OCI-LY1 (cell line): ENCODE measurements at regions not wholly inside any gene's neighbourhood (a gene's known extent, or its start where the extent isn't known, plus 50 kb on each side); places are given as distances from the start of the nearest gene placed in this dataset.

Experiments
- EZH2 ChIP-seq: fragments of 200-600 bp; sonication (generic), shearing (Covaris generic); IDR thresholded peaks from 2 replicates; pipeline ENCODE4 v1.8.0; 2017; ENCODE audit warnings: borderline replicate concordance, mixed run types, mild to moderate bottlenecking, antibody characterized with exemption, low read length, moderate library complexity, mixed read lengths
- TF ChIP-seq, protein P1 (sequence below): fragments of 200-600 bp; sonication (generic), shearing (Covaris generic); IDR thresholded peaks from 2 replicates; pipeline ENCODE4 v1.5.1; 2017; ENCODE audit warnings: mild to moderate bottlenecking, antibody characterized with exemption, low read length, moderate library complexity, mixed read lengths

DNA sequence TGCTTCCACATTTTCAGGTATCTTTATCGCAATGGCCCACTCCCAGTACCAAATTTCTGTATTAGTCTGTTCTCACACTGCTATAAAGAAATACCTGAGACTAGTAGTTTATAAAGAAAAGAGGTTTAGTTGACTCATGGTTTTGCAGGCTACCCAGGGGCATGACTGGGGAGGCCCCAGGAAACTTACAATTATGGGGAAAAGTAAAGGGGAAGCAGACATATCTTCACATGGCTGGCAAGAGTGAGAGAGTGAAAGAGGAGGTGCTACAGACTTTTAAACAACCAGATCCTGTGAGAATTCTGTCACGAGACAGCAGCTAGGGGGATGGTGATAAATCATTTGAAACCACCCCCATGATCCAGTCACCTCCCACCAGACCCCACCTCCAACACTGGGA, 238.2 kb upstream of the DMAC1 start:
- TF ChIP-seq, protein P1, sequence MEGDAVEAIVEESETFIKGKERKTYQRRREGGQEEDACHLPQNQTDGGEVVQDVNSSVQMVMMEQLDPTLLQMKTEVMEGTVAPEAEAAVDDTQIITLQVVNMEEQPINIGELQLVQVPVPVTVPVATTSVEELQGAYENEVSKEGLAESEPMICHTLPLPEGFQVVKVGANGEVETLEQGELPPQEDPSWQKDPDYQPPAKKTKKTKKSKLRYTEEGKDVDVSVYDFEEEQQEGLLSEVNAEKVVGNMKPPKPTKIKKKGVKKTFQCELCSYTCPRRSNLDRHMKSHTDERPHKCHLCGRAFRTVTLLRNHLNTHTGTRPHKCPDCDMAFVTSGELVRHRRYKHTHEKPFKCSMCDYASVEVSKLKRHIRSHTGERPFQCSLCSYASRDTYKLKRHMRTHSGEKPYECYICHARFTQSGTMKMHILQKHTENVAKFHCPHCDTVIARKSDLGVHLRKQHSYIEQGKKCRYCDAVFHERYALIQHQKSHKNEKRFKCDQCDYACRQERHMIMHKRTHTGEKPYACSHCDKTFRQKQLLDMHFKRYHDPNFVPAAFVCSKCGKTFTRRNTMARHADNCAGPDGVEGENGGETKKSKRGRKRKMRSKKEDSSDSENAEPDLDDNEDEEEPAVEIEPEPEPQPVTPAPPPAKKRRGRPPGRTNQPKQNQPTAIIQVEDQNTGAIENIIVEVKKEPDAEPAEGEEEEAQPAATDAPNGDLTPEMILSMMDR, result no peak
- TF ChIP-seq EZH2, result no peak
